22Rv1 (cell line): ENCODE measurements at regions not wholly inside any gene's neighbourhood (a gene's known extent, or its start where the extent isn't known, plus 50 kb on each side); places are given as distances from the start of the nearest gene placed in this dataset.

ENCODE experiments used
- H3K27ac ChIP-seq: fragments of 450-650 bp; 2 replicates; pipeline ENCODE4 v1.5.1; 2017
- CTCF ChIP-seq: fragments of 450-650 bp; IDR thresholded peaks from 2 replicates; pipeline ENCODE4 v1.5.1; 2017; ENCODE audit warnings: mild to moderate bottlenecking
- ZFX ChIP-seq: fragments of 450-650 bp; IDR thresholded peaks from 2 replicates; pipeline ENCODE4 v1.6.1; 2017; ENCODE audit warnings: antibody characterized with exemption, borderline replicate concordance

DNA sequence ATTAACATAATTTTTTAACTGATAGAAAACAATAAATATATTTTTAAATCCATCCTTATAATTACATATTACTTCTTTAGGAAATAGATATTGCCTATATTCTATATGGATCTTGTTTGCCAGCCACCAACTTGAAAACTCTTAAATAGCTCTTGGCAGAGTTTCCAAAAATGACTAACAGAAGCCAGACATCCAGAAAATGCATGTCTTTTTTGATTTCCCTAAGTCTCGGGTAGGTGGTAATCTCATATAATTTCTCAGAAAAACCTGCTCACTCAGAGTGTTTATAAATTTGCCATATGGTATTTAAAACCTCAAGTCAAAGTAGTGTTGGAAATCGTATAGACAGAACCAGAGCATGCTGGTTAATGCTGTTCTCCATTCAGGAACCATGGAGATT is 360.4 kb upstream of the FOXG1 start:
- no peak for TF ChIP-seq CTCF
- TF ChIP-seq ZFX = no peak
- H3K27ac ChIP-seq = no peak overlapping the region

- TF ChIP-seq ZFX = no peak
- no peak for TF ChIP-seq CTCF
Measured at GRCh38 chr14:28407031-28407825, 359.4 kb upstream of the FOXG1 start.

DNA sequence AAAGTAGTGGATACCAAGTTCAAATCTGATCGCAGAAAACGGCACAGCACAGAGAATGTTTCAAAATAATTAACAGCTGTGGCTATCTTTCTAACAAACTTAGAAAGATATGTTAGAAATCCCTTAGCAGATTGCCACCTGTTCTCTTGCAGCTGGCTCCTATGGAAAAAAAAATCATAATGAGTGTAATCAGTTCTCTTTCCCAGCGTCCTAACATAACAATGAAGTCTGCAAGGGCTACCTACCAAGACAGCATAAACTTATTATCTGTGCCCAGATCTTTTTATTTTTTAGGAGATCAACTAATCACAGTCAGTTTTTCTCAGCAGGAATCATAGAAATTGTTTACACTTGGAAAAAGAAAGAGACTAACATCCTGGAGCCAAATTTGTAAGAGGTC is 358.6 kb upstream of the FOXG1 start:
- no peak overlapping the region for H3K27ac ChIP-seq
- TF ChIP-seq ZFX = no peak
- TF ChIP-seq CTCF = no peak

More at GRCh38 chr14:28407031-28407825, 359.4 kb upstream of the FOXG1 start:
- no peak overlapping the region for H3K27ac ChIP-seq

DNA sequence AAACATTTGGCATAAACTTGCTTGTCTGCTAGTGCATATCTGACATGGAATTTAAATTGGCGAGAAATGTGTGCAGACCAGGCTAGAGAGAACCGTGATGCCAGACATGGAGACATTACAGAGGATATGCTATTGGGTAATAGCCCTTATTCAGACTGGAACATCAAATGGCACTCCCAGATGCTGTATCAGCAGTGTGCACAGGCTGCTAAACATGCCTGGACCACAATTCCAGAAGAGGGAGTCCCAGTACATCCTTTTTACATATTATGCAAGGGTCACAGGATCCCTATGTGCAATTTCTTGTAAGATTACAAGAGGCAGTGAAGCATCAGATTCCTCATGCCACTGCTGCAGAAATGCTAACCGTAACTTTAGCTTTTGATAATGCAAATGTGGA is 354.5 kb upstream of the FOXG1 start:
- TF ChIP-seq ZFX = no peak
- no peak for TF ChIP-seq CTCF
- H3K27ac ChIP-seq = no peak overlapping the region

DNA sequence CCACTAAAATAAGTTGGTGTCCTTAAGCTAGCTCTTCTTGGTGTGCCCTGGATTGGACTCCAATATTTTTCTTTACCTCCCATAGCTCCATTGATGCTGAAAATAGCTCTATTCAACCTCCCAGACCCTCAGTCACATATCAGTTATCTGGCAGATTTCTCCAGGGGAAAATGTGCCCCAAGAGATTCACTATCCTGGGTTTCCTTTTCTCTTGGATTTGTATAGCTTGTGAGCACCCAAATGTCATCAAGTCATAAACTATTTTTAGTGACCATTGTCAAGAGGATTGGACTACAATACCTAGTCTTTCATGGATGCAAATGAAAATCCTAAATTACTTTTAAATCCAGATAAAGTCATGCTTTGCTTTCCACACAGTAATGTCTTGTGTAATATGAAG is 339.6 kb upstream of the FOXG1 start:
- TF ChIP-seq CTCF = no peak
- TF ChIP-seq ZFX = no peak
- H3K27ac ChIP-seq = no peak overlapping the region

DNA sequence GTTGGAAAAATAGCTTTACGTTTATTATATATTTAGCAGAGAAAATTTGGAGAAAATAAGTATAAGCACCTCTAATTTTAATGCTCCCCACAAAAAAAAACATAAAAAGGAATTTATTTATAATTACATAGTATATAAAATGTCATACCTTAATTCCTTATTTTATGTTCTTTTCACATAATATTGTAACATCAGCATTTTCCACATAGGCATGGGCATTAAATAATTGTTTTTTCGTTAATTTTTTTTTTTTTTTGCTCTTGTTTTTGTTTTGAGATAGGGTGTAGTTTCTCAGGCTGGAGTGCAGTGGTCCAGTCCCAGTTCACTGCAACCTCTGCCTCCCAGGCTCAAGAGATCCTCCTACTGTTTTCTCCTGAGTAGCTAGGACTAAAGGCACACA is 329.8 kb upstream of the FOXG1 start:
- TF ChIP-seq ZFX (no peak), CTCF (no peak)
- no peak overlapping the region for H3K27ac ChIP-seq

GRCh38 chr14:28461389-28461788 is 305.2 kb upstream of the FOXG1 start:
- TF ChIP-seq ZFX = no peak
- H3K27ac ChIP-seq = no peak overlapping the region

DNA sequence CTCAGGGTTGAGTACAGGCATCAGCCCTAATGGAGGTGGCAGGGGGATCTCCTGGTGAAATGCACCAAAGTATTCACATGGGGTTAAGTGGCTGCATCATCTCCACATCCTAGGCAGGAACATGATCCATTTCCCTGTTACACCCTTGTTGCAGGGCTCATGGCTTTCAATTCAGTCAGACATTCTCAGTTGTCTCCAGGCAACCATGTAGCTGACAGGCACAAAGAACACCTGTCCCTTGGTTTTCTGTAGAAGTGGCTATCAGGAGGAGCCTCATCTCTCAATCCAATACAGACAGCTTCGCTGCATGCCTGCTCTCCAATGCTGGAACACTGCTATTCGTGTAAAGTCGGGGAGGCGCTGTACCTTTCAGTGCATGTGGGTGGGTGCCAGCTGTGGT is 299.0 kb upstream of the FOXG1 start:
- TF ChIP-seq CTCF = no peak
- TF ChIP-seq ZFX = no peak

More for the DNA sequence above, 299.0 kb upstream of the FOXG1 start:
- H3K27ac ChIP-seq = no peak overlapping the region
